DND-41 (cell line): ENCODE measurements at regions not wholly inside any gene's neighbourhood (a gene's known extent, or its start where the extent isn't known, plus 50 kb on each side); places are given as distances from the start of the nearest gene placed in this dataset.

Experiments
- CTCF ChIP-seq: IDR thresholded peaks from 2 replicates; pipeline ENCODE4 v1.5.1; 2012; ENCODE audit warnings: borderline replicate concordance, low read length, moderate library complexity, mild to moderate bottlenecking; ENCODE audit not compliant: poor library complexity, severe bottlenecking; ENCODE audit errors: extremely low read depth
- EZH2 ChIP-seq: IDR thresholded peaks from 3 replicates; pipeline ENCODE4 v1.6.1; 2012; ENCODE audit warnings: borderline replicate concordance, low read depth, mild to moderate bottlenecking, moderate library complexity, low read length, inconsistent platforms; ENCODE audit not compliant: severe bottlenecking

- TF ChIP-seq CTCF (no peak), EZH2 (no peak)
Observed at GRCh38 chr6:40723967-40724366, 136.8 kb upstream of the LRFN2 start.
